ENCODE measurements at regions not wholly inside any gene's neighbourhood (a gene's known extent, or its start where the extent isn't known, plus 50 kb on each side); places are given as distances from the start of the nearest gene placed in this dataset.

DNA sequence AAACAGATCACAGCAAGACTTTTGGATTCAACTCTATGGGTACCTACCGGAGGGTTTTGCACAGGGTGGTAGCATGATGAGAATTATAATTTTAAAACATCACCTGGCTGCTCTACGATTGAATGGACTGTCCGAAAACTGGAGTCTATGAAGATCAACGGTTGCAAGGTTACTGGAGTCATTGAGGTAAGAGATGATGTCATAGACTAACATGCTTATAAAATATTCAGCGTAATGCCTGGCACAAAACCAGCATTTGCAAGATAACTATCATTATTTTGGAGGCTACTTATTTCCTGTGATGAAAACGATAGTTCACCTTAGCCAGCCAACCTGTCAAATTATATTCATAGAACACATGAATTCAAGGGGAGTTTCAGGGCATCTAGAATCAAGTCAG is 580.6 kb upstream of the TBX3 start:
- TF ChIP-seq EZH2phosphoT487 (IDR thresholded peaks at IDR 0.05; ENCODE audit: insufficient read depth, low read depth) (no peak), EZH2 (IDR thresholded peaks at IDR 0.05; ENCODE audit: insufficient read depth, poor library complexity, severe bottlenecking) (no peak)

Data from GM23248 (cell line).